ENCODE measurements at regions not wholly inside any gene's neighbourhood (a gene's known extent, or its start where the extent isn't known, plus 50 kb on each side); places are given as distances from the start of the nearest gene placed in this dataset.

GRCh38 chr11:103596315-103596714 is 440.1 kb upstream of the DDI1 start:
- TF ChIP-seq CTCF (IDR thresholded peaks at IDR 0.05; ENCODE audit: insufficient read depth, low read depth, low read length) (no peak), EZH2 (IDR thresholded peaks at IDR 0.05; ENCODE audit: insufficient read depth, low read length) (no peak)
